ENCODE measurements at regions not wholly inside any gene's neighbourhood (a gene's known extent, or its start where the extent isn't known, plus 50 kb on each side); places are given as distances from the start of the nearest gene placed in this dataset.
"Not testable (repeated sequence)": the region's sequence is repeated elsewhere in the genome, so short reads cannot be mapped to it uniquely, and the experiment has no call there.

DNA sequence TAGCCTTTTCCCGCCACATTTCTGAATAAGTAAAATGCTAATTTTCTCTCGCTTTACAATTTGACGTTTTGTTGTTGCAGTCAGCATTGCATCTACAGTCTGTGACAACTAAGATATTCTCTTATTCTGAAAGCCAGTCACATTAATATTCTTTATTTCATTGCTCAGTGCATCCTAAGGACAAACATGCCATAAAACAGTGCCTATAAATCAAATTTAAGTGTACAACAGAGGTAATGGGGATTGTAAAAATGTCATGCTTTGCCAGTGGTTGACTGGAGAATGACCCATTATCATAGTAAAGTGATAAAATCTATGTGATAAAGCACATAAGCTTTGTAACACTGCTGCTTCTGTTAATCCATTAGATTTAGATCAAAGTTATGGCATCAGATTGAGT is 1850.0 kb upstream of the ACO1 start:
- DNase-seq (ENCODE audit: low spot score): no peak

DNA sequence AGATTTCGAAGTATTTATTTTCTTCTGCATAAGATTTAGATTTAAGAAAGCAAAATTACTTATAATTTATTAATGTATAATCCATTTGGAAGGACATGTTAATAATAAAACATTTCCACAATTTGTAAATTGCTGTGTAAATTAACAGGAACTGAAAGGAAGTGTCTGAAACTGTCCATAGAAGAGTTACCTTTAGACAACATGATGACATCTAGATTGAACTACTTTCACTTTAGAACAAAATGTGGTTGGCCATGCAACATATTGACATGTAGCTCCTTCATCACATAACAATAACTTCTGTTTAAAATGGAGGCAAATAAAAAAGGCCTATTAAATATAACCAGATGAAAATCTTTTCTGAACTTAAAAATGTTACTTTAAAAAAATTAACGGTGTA is 1849.5 kb upstream of the ACO1 start:
- DNase-seq (ENCODE audit: low spot score): no peak

DNA sequence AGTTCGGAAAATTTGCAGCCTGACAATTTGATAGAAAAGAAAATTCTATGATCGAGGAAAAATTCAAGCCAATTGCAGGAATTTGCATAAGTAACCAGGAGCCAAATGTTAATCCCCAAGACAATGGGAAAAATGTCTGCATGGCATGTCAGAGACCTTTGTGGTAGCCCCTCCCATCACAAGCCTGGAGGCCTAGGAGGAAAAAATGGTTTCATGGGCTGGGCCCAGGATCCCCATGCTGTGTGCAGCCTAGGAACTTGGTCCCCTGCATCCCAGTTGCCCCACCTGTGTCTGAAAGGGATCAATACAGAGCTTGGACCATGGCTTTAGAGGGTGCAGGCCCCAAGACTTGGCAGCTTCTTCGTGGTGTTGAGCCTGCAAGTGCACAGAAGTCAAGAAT is 1847.9 kb upstream of the ACO1 start:
- no peak for DNase-seq (ENCODE audit: low spot score)

DNA sequence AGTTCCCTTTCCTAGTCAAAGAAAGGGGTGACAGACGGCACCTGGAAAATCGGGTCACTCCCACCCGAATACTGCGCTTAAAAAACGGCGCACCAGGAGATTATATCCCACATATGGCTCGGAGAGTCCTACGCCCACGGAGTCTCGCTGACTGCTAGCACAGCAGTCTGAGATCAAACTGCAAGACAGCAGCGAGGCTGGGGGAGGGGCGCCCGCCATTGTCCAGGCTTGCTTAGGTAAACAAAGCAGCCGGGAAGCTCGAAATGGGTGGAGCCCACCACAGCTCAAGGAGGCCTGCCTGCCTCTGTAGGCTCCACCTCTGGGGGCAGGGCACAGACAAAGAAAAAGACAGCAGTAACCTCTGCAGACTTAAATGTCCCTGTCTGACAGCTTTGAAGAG is 1844.7 kb upstream of the ACO1 start:
- not testable (repeated sequence) for DNase-seq (ENCODE audit: low spot score)

DNA sequence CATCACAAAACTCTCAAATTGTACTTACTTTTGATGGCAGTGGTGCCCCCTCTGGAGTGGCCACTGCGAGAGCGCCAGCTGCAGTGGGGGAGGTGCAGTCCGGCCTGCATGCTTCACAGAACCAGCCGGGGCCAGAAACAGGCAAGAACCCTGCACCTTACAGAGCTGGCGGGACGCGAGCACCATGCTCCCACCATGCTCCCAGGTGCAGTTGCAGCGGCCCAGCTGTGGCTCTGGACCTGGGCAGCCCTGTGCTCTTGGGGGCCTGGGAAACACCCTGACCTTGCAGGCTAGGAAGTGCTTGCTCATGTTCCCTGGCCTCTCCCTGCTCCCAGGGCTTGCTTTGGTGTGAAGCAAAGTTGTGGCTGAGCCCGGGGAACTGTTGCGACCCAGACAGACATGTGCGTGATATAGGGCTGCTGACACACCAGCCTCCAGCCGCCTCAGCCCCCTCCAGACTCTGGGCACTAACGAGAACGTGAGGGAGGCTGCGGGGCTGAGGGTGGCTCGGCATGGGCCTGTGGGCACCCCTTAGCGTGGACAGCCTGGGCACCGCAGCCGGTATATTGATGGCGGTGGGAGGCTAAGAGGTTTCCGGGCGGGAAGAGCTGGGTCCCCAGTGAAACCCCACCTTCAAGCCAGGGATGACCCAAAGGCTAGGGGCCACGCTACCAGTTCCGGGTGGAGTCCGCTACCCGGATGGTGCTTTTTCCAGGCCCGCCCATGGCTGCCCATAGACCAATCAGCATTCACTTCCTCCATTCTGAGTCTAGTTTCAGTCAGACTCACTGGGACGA is 1809.9 kb upstream of the ACO1 start:
- no peak for DNase-seq (ENCODE audit: low spot score)

DNA sequence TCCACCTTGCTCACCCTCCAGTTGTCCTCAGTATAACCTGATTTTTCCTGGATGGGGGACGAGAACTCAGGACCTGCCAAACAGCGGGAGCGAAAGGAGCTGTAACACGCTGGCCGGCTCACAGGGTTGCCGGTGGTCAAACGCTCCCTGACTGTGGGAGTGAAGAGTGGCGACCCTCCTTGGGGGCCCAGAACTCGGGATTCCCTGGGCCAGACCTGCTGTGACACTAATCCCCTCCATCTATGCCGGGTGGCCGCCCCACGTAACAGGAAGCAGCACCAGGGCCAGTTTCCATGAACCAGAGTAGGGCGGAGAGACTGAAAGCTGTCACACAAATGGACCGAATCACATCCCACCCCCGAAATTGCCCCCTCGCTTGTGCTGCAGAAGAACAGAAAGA is 1809.2 kb upstream of the ACO1 start:
- DNase-seq (ENCODE audit: low spot score): no peak

DNA sequence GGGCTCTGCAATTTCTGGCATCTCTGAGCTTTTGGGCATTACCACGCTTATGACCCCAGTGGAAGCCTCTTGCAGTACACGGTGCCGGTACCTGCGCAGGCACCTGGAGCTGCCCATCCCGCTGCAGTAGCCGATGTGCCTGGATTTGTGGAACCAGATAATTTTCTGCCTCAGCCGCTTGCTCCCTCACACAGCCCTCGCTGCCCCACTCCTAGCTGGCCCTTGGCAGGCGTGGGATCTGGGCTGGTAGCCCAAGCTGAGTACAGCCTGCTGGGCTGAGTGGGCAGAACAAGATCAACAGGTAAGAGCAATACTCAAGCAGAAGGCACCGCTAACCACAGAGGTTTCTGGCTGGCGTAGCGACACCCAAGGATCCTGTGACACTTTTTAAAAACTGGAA is 1808.8 kb upstream of the ACO1 start:
- no peak for DNase-seq (ENCODE audit: low spot score)

DNA sequence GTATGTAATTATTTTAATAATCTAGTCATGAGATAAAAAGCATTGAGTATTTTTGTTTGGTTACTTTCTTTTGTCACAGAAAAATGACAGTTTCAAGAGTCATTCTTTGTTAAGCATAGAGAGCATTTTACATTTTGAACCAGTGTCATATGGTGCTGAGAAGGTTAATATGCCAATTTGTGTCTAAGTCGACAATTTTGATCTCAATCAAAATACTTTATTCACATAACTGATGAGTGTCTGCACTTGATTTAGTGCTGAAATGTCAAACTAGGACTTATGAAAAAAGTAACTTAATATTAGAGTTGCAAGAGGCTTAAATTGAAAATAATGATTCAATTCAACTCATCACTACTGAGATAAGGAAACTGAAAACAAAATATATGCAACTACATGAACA is 1804.6 kb upstream of the ACO1 start:
- no peak for DNase-seq (ENCODE audit: low spot score)

DNA sequence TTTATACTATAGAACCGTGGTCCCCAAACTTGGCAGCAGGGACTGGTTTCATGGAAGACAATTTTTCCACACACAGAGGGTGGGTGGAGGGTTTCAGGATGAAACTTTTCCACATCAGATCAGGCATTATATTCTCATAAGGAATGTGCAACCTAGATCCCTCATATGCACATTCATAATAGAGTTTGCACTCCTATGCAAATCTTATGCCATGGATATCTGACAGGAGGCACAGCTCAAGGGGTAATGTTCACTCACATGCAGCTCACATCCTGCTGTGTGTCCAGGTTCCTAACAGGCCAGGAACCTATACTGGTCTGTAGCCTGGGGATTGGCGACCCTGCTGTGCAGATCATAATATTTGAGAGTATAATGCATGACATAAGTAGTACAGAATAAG is 1802.2 kb upstream of the ACO1 start:
- DNase-seq (ENCODE audit: low spot score): no peak

DNA sequence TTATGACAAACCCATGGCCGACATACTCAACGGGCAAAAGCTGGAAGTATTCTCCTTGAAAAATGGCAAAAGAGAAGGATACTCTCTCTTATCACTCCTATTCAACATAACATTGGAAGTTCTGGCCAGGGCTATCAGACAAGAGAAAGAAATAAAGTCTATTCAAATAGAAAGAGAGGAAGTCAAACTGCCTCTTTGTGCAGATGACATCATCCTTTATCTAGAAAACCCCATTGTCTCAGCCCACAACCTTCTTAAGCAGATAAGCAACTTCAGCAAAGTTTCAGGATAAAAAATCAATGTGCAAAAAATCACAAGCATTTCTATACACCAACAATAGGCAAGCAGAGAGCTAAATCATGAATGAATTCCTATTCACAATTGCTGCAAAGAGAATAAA is 1799.9 kb upstream of the ACO1 start:
- no peak for DNase-seq (ENCODE audit: low spot score)

DNA sequence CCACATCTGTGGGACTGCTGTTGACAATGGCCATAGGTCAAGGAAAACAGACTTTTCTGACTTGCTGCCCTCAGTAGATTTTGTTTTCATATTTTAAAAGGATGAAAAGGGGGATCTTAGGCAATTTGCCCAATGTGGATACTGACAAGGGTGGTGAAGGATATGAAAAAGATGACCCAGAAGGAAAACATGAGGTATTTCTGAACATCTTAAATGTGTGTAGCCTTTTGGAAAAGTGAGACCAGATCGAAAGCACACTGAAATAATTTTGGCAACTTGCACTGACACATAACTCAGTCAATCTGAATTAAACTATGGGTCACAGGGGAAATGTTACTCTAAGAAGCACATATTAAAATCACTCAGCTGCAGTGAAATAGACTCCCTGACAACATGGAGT is 1793.0 kb upstream of the ACO1 start:
- no peak for DNase-seq (ENCODE audit: low spot score)

DNA sequence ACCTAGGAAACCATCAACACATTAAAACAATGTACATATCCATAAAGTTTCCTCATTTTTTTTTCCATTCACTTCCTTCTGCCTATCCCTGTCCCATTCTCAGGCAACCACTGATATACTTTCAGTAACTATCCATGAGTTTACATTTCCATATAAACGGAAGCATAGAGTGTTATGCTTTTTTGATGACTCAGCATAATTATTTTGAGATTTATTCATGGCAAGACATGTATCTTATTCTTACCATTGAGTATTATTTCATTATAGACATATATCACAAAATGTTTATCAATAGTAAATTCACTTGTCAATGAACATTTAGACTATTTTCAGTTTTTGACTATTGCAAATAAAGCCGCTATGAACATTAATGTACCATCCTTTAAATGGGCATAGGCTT is 1786.8 kb upstream of the ACO1 start:
- DNase-seq (ENCODE audit: low spot score): no peak

DNA sequence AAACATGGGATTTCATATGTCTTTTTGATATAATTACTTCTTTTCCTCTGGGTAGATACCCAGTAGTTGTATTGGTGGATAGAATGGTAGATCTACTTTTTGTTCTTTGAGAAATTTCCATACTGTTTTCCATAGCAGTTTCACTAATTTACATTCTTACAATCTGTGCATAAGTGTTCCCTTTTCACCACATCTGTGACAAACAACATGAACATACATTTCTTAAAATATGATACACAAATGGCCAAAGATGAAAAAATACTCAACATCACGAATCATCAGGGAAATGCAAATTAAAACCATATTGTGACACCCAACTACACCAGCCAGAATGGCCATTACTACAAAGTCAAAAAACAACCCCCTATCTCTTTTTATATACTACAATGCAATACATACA is 1778.5 kb upstream of the ACO1 start:
- DNase-seq (ENCODE audit: low spot score): no peak

DNA sequence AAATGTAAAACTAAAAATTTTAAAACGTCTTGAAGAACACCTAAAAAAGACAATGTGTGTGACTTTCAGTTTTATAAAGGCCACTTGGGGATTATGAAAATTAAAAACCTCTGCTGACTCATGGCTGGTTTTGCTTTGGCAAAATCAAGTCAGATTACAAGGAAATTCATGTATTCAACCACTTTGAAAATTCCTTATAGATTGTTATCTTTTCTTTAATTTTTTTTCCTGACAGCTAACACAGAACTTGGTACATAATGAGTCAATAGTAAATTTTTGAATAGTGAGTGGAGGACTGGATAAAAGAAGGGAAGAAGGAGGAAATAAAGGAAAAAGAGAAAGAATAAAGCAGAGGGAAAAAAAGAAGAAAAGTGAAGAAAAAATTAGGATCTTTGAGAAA is 1774.7 kb upstream of the ACO1 start:
- no peak for DNase-seq (ENCODE audit: low spot score)

DNA sequence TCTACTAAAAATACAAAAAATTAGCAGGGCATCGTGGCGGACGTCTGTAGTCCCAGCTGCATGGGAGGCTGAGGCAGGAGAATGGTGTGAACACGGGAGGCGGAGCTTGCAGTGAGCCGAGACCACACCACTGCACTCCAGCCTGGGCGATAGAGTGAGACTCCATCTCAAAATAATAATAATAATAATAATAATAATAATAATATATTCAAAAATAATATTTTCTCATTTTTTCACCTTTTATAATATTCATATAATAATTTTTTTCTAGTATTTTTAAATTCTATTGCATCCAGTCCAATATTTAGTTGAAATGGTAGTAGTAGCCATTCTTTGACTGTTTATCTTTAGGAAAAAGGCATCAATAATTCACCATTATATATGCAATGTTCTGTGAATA is 1767.7 kb upstream of the ACO1 start:
- DNase-seq (ENCODE audit: low spot score): not testable (repeated sequence)

DNA sequence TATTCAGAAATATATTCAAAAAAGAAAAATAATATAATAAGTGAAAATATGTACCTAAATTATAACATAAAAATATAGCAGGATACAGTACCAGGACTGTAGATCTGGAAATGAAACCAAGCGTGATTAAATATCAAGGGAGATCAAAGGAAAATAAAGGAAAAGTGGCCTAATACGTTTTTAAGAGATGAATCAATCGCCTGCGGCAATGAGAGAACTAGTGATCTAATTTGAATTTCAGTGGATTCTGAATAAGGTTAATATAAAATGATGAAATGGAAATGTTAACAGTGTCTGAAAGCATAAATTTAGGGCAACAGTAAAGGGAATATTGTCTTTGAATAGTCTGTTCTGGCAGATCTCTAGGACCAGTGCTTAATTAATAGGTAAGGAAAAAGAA is 1761.9 kb upstream of the ACO1 start:
- no peak for DNase-seq (ENCODE audit: low spot score)

DNA sequence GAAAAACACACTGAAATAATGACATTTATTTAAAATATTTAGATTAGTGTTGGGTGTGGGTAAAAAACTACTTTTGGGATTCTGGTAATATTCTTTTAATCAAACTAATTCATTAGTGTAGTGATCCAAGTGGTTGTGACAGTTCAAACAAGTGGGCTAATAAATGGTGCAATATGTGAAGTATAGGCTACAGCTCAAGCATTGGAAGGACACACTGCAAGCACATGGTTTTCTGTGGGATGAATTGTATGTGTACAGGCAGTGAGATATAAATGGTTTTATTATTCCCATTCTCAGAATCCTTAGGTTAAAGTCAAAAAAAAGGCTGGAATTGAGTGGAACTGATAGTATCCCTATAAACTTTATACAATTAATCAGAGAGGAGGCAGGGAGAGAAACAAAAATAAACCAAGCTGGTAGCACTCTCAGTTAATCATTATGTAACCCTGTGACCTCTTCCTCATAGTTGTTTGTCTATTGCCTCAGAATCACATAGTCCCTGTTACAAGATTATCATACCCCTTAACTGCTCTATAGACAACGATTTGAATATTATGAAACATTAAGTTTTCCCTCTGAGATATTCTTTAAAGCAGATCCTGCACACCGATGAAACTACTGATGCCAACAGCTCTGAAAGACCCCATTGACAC is 1755.4 kb upstream of the ACO1 start:
- no peak for DNase-seq (ENCODE audit: low spot score)

DNA sequence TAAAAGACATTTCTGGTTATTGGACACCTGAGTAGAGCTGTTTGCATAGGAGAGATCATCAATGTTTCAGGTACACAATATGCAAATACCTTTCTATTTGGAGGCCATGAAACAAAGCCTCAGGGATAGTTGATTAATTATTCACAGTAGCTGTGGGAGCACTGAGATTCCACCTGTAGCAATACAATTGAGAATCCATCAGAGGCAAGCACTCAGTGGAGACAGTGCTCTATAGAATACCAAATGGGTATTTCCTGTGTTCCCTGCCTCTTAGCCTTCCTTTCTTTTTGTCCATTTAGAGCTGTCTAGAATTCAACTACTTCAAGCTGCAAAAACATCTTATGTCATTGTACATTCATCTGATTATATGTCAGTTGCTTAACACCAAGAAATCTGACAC is 1754.0 kb upstream of the ACO1 start:
- DNase-seq (ENCODE audit: low spot score): no peak

DNA sequence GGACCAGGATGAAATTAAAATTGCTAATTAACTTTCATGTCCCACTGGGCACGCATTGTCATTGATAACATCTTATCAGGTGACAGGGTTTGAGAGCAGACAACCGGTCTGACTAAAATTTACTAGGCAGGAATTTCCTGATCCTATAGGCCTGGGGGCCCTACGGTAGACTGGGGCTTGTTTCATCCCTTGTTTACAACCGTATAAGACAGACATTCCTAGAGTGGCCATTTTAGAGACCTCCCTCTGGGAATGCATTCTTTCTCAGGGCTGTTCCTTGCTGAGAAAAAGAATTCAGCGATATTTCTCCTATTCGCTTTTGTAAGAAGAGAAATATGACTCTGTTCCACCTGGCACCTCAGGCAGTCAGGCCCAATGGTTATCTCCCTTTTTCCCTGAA is 1737.8 kb upstream of the ACO1 start:
- DNase-seq (ENCODE audit: low spot score): not testable (repeated sequence)

DNA sequence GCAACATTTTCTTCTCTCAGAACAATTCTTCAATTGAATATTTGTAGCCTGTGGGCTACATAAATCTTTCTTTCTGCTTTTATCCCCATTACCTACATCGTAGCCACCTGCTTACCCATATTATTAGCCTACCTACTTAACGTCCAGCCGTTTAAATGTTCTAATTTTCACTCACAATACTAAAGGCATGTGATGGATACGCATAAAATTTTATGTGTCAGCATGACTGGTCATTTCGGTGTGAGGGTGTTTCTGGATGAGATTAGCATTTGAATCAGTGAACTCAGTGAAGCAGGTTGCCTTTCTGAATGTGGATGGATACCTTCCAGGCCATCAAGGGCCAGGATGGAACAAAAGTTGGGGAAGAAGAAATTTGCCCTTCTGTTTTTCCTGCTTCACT is 1722.5 kb upstream of the ACO1 start:
- DNase-seq (ENCODE audit: low spot score): no peak

DNA sequence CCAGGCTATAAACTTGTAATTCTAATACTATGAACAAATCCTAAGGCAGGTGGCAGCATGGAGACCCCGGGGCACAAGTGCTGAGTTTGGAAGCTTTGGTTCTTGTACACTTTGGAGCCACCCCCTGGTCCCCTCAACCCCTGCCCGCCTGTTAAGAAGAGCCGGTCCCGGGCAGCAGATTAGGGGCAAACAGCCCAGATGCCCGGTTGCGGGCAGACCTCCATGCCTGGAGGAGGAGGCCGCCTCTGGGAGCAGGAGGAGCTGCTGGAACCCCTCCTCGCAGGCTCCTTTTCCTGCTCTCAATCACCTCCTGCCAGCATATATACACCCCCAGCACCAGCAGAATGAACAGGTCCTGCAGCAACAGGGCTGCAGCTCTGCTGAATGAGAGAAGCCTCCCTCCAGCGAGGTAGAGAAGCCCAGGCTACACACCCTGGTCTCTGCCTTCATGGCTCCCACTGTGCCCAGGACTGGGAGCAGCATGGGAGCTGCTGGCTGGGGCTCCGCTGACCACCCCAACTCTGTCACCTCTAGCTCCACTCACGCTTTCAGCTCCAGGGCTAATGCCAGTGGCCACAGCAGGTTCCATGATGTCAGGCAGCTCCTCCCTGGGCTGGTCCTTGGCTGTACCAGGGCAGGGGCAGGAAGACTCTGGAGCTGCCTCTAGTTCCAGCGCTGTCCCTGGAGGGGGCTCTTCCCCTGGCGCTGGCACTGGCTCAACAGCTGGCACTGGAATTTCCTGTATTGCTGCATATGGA is 1713.5 kb upstream of the ACO1 start:
- DNase-seq (ENCODE audit: low spot score): no peak

DNA sequence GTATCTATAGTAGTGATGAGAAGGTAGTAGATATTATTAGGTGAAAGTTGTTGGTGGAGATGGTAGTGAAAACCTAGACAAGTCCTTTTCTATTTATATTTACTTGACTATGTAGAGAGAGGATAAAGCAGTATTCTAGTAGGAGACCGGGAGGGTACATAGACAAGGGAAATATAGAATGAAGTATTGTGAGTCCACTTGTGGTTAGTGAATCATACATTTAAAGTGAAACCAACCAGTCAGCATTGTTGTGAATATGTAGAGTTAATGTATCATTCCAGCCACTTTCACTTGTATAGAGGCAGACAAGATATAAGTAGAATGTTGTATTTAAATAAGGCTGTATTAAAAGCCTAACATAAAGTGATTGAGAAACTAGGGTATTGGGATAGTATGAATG is 1711.3 kb upstream of the ACO1 start:
- DNase-seq (ENCODE audit: low spot score): no peak

DNA sequence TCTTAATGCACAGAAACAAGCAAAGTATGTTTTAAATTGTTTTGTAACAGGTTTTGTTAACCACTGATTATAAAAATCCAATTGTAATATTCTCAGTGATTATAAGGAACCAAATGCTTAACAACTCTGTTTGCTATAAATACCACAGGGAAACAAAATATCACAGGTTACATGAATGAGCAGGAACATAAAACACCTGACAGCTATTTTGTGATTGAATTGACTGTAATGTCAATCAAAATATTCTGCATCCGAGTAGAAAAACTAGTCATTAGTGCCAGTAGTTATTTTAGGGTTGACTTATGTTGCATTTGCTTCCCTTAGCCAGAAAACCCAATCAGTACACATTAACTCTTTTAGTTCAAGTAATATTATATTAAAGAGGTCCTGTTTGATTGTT is 1707.8 kb upstream of the ACO1 start:
- no peak for DNase-seq (ENCODE audit: low spot score)

Data from AG08395 (cell line).